ENCODE measurements at regions not wholly inside any gene's neighbourhood (a gene's known extent, or its start where the extent isn't known, plus 50 kb on each side); places are given as distances from the start of the nearest gene placed in this dataset.

DNA sequence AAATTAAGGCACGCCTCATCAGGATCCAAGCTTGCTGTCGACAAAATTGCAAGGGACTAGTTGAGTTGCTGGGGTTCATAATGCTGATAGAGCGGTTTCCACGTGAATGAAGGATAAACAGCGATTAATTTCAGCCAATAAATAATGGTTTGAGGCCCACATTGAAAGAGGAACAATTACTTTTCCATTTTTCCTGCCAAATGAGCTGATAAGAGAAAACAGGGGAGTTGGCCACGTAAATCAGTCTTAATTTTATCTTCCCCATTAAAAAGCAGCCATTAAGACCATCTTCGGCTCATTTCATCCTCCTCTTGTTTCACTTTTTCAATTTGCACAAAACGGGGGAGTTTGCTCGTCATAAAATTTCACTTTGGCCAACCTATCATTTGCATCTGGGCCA, 235.5 kb upstream of the RRP15 start:
- Mint-ChIP-seq H3K4me3 (no peak overlapping the region), H3K9me3 (peaks cover 9% of the 10 kb centered on the region), H3K36me3 (no peaks in the 10 kb centered on the region), H3K4me1 (ENCODE audit: low read depth in 2 of 2) (no peaks in the 10 kb centered on the region), H3K27me3 (no peaks in the 10 kb centered on the region), H3K27ac (no peak overlapping the region)
- no peak for ATAC-seq
- no peak for DNase-seq (ENCODE audit: low spot score)

- no peak for DNase-seq (ENCODE audit: low spot score)
- Mint-ChIP-seq H3K27ac (no peak overlapping the region), H3K9me3 (peaks cover 4% of the 10 kb centered on the region), H3K4me3 (no peak overlapping the region), H3K27me3 (no peaks in the 10 kb centered on the region), H3K4me1 (ENCODE audit: low read depth in 2 of 2) (no peaks in the 10 kb centered on the region), H3K36me3 (no peaks in the 10 kb centered on the region)
- ATAC-seq = no peak
Measured at GRCh38 chr1:218058730-218059129, 226.4 kb upstream of the RRP15 start.

DNA sequence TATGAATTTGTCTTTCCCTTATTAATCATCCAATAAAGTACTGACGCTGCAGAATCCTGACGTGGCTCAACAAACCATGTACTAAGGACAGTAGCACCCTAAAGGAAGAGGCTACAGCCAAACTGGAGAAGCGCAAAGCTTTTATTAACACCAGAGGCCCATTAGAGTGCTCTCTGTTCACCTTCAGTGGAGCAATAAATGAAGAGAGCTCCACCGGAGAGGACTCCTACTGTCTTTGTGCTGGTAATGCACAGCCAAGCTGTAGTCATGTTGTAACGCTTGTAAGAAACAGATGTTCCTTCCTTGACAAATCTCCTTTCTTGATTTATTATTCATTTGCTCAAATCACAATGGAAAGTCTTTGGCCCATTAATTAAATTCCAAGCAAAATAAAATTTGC, 220.7 kb upstream of the RRP15 start:
- no peak overlapping the region for H3K27ac Mint-ChIP-seq

GRCh38 chr1:218066332-218066731, 218.8 kb upstream of the RRP15 start:
- H3K4me1 Mint-ChIP-seq (ENCODE audit: low read depth in 2 of 2) = no peaks in the 10 kb centered on the region
- peaks cover 13% of the 10 kb centered on the region for H3K9me3 Mint-ChIP-seq
- no peak for ATAC-seq
- no peaks in the 10 kb centered on the region for H3K36me3 Mint-ChIP-seq
- H3K27ac Mint-ChIP-seq = no peak overlapping the region
- no peak overlapping the region for H3K4me3 Mint-ChIP-seq
- H3K27me3 Mint-ChIP-seq = no peaks in the 10 kb centered on the region
- no peak for DNase-seq (ENCODE audit: low spot score)

More for the DNA sequence above, 220.7 kb upstream of the RRP15 start:
- Mint-ChIP-seq H3K9me3 (peaks cover 8% of the 10 kb centered on the region), H3K4me3 (no peak overlapping the region), H3K27me3 (no peaks in the 10 kb centered on the region), H3K4me1 (ENCODE audit: low read depth in 2 of 2) (no peaks in the 10 kb centered on the region), H3K36me3 (no peaks in the 10 kb centered on the region)
- ATAC-seq = no peak
- DNase-seq (ENCODE audit: low spot score) = no peak

DNA sequence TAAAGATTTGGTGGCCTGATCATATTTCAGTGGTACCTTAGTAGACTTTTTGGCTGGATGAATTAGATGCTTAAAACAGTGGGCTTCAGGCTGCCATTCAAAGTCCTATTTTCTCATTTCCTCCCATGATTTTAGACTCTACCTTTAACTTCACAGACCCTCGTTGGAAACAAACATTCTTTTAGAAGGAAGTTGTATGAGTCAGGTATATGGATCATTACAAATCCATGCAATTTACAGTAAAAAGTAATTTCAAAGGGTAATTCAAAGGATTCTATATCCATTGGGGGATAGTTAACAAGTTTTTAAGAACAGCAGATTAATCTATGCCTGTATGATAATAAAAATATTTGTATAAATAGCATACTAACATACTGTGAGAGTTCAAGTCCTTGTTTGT, 216.9 kb upstream of the RRP15 start:
- H3K4me1 Mint-ChIP-seq (ENCODE audit: low read depth in 2 of 2) = no peaks in the 10 kb centered on the region
- H3K27ac Mint-ChIP-seq = no peak overlapping the region
- H3K4me3 Mint-ChIP-seq = no peak overlapping the region

DNA sequence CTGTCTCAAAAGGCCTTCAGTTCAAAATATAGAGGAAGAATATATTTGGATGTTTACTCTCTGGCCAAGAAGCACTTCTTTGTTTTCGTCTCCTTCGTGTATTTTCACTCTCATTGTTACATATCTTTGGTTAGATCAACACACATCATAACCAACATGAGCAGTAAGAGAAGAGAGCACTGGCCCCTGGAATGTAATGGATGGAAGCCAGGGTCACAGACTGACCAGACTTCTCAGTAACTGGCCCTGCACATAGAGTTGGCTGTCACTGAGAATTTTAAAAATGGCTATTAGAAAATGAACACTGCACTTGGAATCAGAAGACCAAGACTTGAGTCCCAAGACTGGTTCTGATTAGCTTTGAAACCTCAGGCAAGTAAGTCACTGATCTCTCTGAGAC, 215.9 kb upstream of the RRP15 start:
- Mint-ChIP-seq H3K4me1 (ENCODE audit: low read depth in 2 of 2) (no peaks in the 10 kb centered on the region), H3K27me3 (no peaks in the 10 kb centered on the region), H3K9me3 (peaks cover 9% of the 10 kb centered on the region), H3K36me3 (no peaks in the 10 kb centered on the region), H3K4me3 (no peak overlapping the region), H3K27ac (no peak overlapping the region)
- DNase-seq (ENCODE audit: low spot score) (no peak), ATAC-seq (no peak)

More for the DNA sequence above, 216.9 kb upstream of the RRP15 start:
- Mint-ChIP-seq H3K27me3 (no peaks in the 10 kb centered on the region), H3K9me3 (peaks cover 13% of the 10 kb centered on the region), H3K36me3 (no peaks in the 10 kb centered on the region)
- ATAC-seq (no peak), DNase-seq (ENCODE audit: low spot score) (no peak)

DNA sequence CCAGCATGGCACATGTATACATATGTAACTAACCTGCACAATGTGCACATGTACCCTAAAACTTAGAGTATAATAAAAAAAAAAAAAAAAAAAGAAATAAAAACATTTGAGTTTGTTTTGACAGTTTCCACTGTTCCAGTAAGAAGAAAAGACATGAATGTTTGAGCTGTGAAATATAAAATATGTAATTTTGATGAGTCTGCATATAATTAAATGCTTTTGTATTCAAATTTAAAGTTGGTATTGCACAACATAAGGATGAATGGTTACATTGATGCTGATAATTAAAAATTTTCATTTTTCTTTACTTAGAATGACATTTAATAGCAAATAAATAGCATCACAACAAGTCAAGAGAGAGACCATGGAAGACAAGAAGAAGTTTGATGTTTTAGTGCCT, 212.0 kb upstream of the RRP15 start:
- peaks cover 11% of the 10 kb centered on the region for H3K36me3 Mint-ChIP-seq
- no peak for ATAC-seq
- H3K4me1 Mint-ChIP-seq (ENCODE audit: low read depth in 2 of 2) = no peaks in the 10 kb centered on the region
- H3K9me3 Mint-ChIP-seq = peaks cover 23% of the 10 kb centered on the region
- H3K27ac Mint-ChIP-seq = no peak overlapping the region
- DNase-seq (ENCODE audit: low spot score) = no peak
- H3K4me3 Mint-ChIP-seq = no peak overlapping the region
- no peaks in the 10 kb centered on the region for H3K27me3 Mint-ChIP-seq

- peaks cover 16% of the 10 kb centered on the region for H3K9me3 Mint-ChIP-seq
- peaks cover 11% of the 10 kb centered on the region for H3K36me3 Mint-ChIP-seq
- no peak for ATAC-seq
- DNase-seq (ENCODE audit: low spot score) = no peak
- no peaks in the 10 kb centered on the region for H3K27me3 Mint-ChIP-seq
- H3K27ac Mint-ChIP-seq = no peak overlapping the region
- no peaks in the 10 kb centered on the region for H3K4me1 Mint-ChIP-seq (ENCODE audit: low read depth in 2 of 2)
- no peak overlapping the region for H3K4me3 Mint-ChIP-seq
Measured at GRCh38 chr1:218078916-218079315, 206.2 kb upstream of the RRP15 start.

DNA sequence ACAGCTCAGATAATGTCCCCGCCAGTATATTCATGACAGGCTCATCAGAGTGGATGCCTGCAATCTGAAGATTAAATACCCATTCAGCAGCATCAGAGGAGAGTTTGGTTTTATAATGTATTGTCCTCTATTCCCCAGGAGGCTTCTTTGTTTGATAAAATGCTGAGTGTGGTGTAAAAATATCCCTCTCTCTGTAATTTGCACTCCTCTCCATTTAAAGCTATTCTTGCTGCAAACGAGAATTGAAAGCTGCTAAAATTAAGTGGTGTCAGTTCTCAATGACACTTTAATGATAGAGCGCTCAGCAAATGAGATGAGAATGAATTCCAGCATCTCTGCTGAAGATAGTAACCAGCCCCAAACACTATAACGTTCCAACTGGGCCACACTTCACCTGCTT, 205.7 kb upstream of the RRP15 start:
- H3K27me3 Mint-ChIP-seq = no peaks in the 10 kb centered on the region
- no peak overlapping the region for H3K27ac Mint-ChIP-seq
- ATAC-seq (no peak), DNase-seq (ENCODE audit: low spot score) (no peak)
- H3K4me1 Mint-ChIP-seq (ENCODE audit: low read depth in 2 of 2) = no peaks in the 10 kb centered on the region
- no peak overlapping the region for H3K4me3 Mint-ChIP-seq
- H3K9me3 Mint-ChIP-seq = peaks cover 16% of the 10 kb centered on the region
- H3K36me3 Mint-ChIP-seq = peaks cover 11% of the 10 kb centered on the region

- H3K27ac Mint-ChIP-seq = no peak overlapping the region
- H3K36me3 Mint-ChIP-seq = peaks cover 11% of the 10 kb centered on the region
- peaks cover 16% of the 10 kb centered on the region for H3K9me3 Mint-ChIP-seq
- no peaks in the 10 kb centered on the region for H3K4me1 Mint-ChIP-seq (ENCODE audit: low read depth in 2 of 2)
- DNase-seq (ENCODE audit: low spot score) (no peak), ATAC-seq (no peak)
- H3K27me3 Mint-ChIP-seq = no peaks in the 10 kb centered on the region
- no peak overlapping the region for H3K4me3 Mint-ChIP-seq
Measured at GRCh38 chr1:218079820-218080219, 205.3 kb upstream of the RRP15 start.

GRCh38 chr1:218080863-218081262, 204.2 kb upstream of the RRP15 start:
- ATAC-seq (no peak), DNase-seq (ENCODE audit: low spot score) (no peak)
- H3K4me1 Mint-ChIP-seq (ENCODE audit: low read depth in 2 of 2) = no peaks in the 10 kb centered on the region
- H3K4me3 Mint-ChIP-seq = no peak overlapping the region
- H3K9me3 Mint-ChIP-seq = peaks cover 13% of the 10 kb centered on the region
- H3K36me3 Mint-ChIP-seq = peaks cover 7% of the 10 kb centered on the region
- no peak overlapping the region for H3K27ac Mint-ChIP-seq
- H3K27me3 Mint-ChIP-seq = no peaks in the 10 kb centered on the region

- ATAC-seq = no peak
- no peaks in the 10 kb centered on the region for H3K27me3 Mint-ChIP-seq
- H3K4me1 Mint-ChIP-seq (ENCODE audit: low read depth in 2 of 2) = no peaks in the 10 kb centered on the region
- no peak for DNase-seq (ENCODE audit: low spot score)
- peaks cover 4% of the 10 kb centered on the region for H3K36me3 Mint-ChIP-seq
- no peak overlapping the region for H3K27ac Mint-ChIP-seq
- no peak overlapping the region for H3K4me3 Mint-ChIP-seq
- peaks cover 11% of the 10 kb centered on the region for H3K9me3 Mint-ChIP-seq
Measured at GRCh38 chr1:218081358-218081757, 203.7 kb upstream of the RRP15 start.

- Mint-ChIP-seq H3K9me3 (peaks cover 3% of the 10 kb centered on the region), H3K27me3 (no peaks in the 10 kb centered on the region), H3K4me1 (ENCODE audit: low read depth in 2 of 2) (no peaks in the 10 kb centered on the region), H3K4me3 (no peak overlapping the region), H3K27ac (no peak overlapping the region), H3K36me3 (no peaks in the 10 kb centered on the region)
- ATAC-seq (no peak), DNase-seq (ENCODE audit: low spot score) (no peak)
Measured at GRCh38 chr1:218090459-218090858, 194.6 kb upstream of the RRP15 start.

- H3K4me3 Mint-ChIP-seq = no peak overlapping the region
- H3K27ac Mint-ChIP-seq = no peak overlapping the region
- H3K4me1 Mint-ChIP-seq (ENCODE audit: low read depth in 2 of 2) = no peaks in the 10 kb centered on the region
- ATAC-seq (no peak), DNase-seq (ENCODE audit: low spot score) (no peak)
- no peaks in the 10 kb centered on the region for H3K27me3 Mint-ChIP-seq
- H3K36me3 Mint-ChIP-seq = no peaks in the 10 kb centered on the region
- peaks cover 13% of the 10 kb centered on the region for H3K9me3 Mint-ChIP-seq
Measured at GRCh38 chr1:218101409-218101808, 183.7 kb upstream of the RRP15 start.

DNA sequence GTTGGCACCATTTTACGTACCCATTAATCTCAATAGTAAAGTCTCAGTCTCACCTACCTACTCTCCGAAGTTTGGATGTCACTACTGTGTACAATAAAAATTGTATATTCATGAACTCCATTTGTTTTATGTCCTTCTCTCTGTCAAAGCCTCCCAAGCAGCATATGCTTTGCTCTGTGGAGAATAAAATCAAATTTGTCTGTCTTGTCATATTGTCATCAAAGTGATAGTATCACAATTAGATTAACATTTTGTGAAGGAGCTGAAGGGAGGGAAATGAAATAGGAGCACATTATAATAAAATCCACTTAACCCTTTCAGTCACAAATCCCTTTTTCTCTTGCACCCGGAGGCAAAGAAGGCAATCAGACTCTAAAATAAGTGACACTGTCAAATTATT, 177.1 kb upstream of the RRP15 start:
- H3K4me1 Mint-ChIP-seq (ENCODE audit: low read depth in 2 of 2) = no peaks in the 10 kb centered on the region
- H3K36me3 Mint-ChIP-seq = no peaks in the 10 kb centered on the region
- DNase-seq (ENCODE audit: low spot score) = no peak
- ATAC-seq = no peak
- H3K9me3 Mint-ChIP-seq = peaks cover 14% of the 10 kb centered on the region
- no peak overlapping the region for H3K4me3 Mint-ChIP-seq
- no peaks in the 10 kb centered on the region for H3K27me3 Mint-ChIP-seq
- H3K27ac Mint-ChIP-seq = no peak overlapping the region

Data from natural killer cell treated with Interleukin-12 subunit alpha and Interleukin-12 subunit beta and Interleukin-15 and Interleukin-18, amount 100 ng/mL, for 72 hours (primary cell).